KBM-7 (cell line): ENCODE measurements at regions not wholly inside any gene's neighbourhood (a gene's known extent, or its start where the extent isn't known, plus 50 kb on each side); places are given as distances from the start of the nearest gene placed in this dataset.

Source experiments
- DNase-seq: peaks from one replicate; pipeline ENCODE4 v3.0.0-alpha.2; 2015
- in situ Hi-C: fragments of 300-500 bp; cut with MboI; formaldehyde crosslinking; loops from 2 replicates; pipeline ENCODE4 v1.14.3; 2020; ENCODE audit warnings: low sequenced_read_pairs, low pct_unique_long_range_greater_than_20kb, mixed read lengths

- in situ Hi-C loops = no loop called here
- DNase-seq = no peak
These were observed 177.8 kb downstream of the RPS29 start for GRCh38 chr14:49408187-49408933.

GRCh38 chr14:49405291-49405690 lies 180.9 kb downstream of the RPS29 start:
- in situ Hi-C loops = no loop called here
- no peak for DNase-seq

GRCh38 chr14:49401373-49401772 lies 184.8 kb downstream of the RPS29 start:
- DNase-seq = no peak

GRCh38 chr14:49396801-49397200 lies 189.4 kb downstream of the RPS29 start:
- DNase-seq = no peak
- in situ Hi-C loops = no loop called here

More at GRCh38 chr14:49401373-49401772, 184.8 kb downstream of the RPS29 start:
- in situ Hi-C loops = no loop called here

- DNase-seq = no peak
- in situ Hi-C loops = no loop called here
These were observed 204.4 kb downstream of the RPS29 start for GRCh38 chr14:49381778-49382177.

GRCh38 chr14:49367696-49368095 lies 218.5 kb downstream of the RPS29 start:
- in situ Hi-C loops = no loop called here
- DNase-seq = no peak

GRCh38 chr14:49366416-49366815 lies 219.8 kb downstream of the RPS29 start:
- in situ Hi-C loops = no loop called here
- DNase-seq = no peak

- no peak for DNase-seq
These were observed 221.4 kb downstream of the RPS29 start for GRCh38 chr14:49364752-49365117.

GRCh38 chr14:49363821-49364751 lies 222.1 kb downstream of the RPS29 start:
- no peak for DNase-seq
- in situ Hi-C loops = no loop called here

More at GRCh38 chr14:49364752-49365117, 221.4 kb downstream of the RPS29 start:
- in situ Hi-C loops = no loop called here

GRCh38 chr14:49362916-49363315 lies 223.3 kb downstream of the RPS29 start:
- in situ Hi-C loops = no loop called here

GRCh38 chr14:49339130-49339529 lies 247.1 kb downstream of the RPS29 start:
- in situ Hi-C loops = no loop called here
- DNase-seq = no peak

More at GRCh38 chr14:49362916-49363315, 223.3 kb downstream of the RPS29 start:
- no peak for DNase-seq

GRCh38 chr14:49319810-49320209 lies 266.4 kb downstream of the RPS29 start:
- in situ Hi-C loops = no loop called here
- DNase-seq = no peak

GRCh38 chr14:49315570-49315969 lies 270.6 kb downstream of the RPS29 start:
- in situ Hi-C loops = no loop called here
- DNase-seq = no peak

- in situ Hi-C loops = no loop called here
- DNase-seq = no peak
These were observed 271.4 kb downstream of the RPS29 start for GRCh38 chr14:49314737-49315136.

GRCh38 chr14:49313108-49313507 lies 273.1 kb downstream of the RPS29 start:
- DNase-seq = no peak
- in situ Hi-C loops = no loop called here

GRCh38 chr14:49310298-49310697 lies 275.9 kb downstream of the RPS29 start:
- no peak for DNase-seq
- in situ Hi-C loops = no loop called here

- peak; percentile 43 for DNase-seq
- in situ Hi-C loops = no loop called here
These were observed 279.9 kb downstream of the RPS29 start for GRCh38 chr14:49306152-49306751.

- peak; percentile 39 for DNase-seq
- in situ Hi-C loops = no loop called here
These were observed 282.1 kb downstream of the RPS29 start for GRCh38 chr14:49303946-49304516.

GRCh38 chr14:49297102-49297501 lies 289.1 kb downstream of the RPS29 start:
- in situ Hi-C loops = no loop called here
- DNase-seq = no peak
